ENCODE measurements at regions not wholly inside any gene's neighbourhood (a gene's known extent, or its start where the extent isn't known, plus 50 kb on each side); places are given as distances from the start of the nearest gene placed in this dataset.
"Not testable (repeated sequence)": the region's sequence is repeated elsewhere in the genome, so short reads cannot be mapped to it uniquely, and the experiment has no call there.

DNA sequence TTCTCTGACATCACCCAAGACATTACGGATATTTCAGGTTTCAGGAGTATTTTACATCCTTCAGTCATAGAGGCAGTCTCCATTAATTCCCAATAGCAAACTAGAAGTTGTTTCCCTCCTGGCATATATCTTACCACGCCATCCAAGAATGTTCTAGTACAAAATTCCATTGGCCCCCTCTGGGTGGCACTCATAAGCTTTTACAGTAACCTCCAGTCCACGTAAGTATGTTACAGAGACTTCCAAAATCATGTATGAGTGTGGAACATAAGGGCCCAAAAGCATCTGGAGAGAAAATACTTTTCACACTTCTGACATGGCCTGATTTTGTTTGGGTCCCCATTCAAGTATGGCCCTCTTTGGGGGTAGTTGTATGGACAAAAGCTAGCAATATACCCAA is 58.1 kb upstream of the DHRS4 start:
- ATAC-seq, result peak; percentile 96
- DNase-seq (ENCODE audit: low spot score), result no peak

DNA sequence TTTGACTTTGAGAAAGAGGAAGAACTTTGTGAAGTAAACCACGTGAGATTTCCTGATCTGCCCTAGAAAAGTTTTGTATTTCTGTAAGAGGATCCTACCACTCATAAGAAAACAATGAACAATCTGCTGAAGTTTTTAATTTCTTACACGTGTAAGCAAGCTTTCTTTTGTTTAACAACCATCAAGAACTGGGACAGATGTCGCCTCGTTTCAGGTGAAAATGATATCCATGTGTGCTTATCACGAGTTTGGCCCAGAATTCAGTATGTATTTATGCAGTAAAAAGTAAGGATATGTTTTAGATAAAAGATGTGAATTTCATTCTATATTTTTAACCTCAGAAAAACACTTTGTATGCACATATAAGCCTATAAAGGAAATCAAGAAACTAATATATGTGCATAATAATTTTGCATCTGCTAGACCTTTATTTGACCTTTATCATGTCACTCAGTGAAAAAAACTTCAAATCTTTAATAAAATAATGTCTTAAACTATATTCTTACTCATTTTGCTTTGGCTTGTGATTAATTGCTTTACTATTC is 56.9 kb upstream of the DHRS4 start:
- ATAC-seq (no peak), DNase-seq (ENCODE audit: low spot score) (no peak)

DNA sequence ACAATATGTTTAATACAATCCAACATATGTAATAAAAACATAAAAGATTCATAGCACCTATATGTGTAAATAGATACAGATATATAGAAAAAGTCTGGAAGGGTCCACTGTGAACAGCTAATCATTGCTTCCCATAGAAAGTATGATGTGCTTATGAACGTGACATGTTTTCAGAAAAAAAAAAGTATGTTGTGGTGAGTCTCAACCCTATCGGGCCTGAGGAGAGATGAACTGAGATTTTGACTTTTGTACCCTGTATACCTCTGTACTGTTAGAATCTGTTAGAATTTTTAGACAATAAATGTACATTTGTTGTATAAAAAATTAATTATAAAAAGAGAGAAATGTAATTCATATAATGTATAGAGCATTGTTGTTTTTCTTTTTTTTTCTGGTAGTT is 56.3 kb upstream of the DHRS4 start:
- not testable (repeated sequence) for DNase-seq (ENCODE audit: low spot score); ATAC-seq

GRCh38 chr14:23898359-23898758 is 55.2 kb upstream of the DHRS4 start:
- not testable (repeated sequence) for DNase-seq (ENCODE audit: low spot score); ATAC-seq

DNA sequence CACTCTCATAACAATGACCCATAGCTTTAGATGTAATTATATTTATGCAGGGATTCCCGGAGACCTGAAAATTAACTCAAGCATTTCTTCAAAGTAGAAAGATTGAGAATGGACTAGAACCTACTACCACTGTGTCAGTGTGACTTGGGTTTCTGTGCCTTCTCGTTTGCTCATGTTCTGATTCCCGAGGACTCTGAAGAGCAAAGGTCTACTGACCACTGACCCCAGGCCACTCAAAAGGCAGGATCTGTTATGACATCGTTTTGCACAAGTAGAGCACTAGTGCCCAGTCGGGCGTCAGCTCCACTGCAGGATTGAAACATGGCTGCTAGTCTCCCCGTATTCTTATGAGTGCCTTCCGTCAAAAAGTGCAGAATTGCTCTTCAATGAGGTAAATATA is 53.8 kb upstream of the DHRS4 start:
- DNase-seq (ENCODE audit: low spot score) (no peak), ATAC-seq (peak; percentile 22)

DNA sequence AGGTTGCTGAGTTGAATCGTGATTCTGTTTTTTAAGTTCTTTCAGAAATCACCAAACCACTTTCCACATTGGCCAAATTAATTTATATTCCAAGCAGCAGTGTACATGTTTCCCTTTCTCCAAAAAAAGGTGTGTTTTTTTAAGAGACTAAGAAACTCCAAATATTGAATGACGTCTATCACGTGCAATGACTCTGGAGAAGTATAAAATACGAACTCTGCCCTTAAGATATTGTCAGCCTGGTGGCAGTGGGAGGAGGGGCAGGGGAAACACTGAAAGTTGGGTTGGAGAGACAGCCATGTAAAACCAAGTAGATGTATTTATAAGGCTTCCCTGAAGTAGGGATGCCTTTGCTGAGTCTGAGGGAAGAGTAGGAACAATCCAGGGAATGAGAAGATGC is 50.1 kb upstream of the DHRS4 start:
- DNase-seq (ENCODE audit: low spot score), result no peak
- ATAC-seq, result no peak

All from left lobe of liver (tissue), 2 donors.